ENCODE measurements at regions not wholly inside any gene's neighbourhood (a gene's known extent, or its start where the extent isn't known, plus 50 kb on each side); places are given as distances from the start of the nearest gene placed in this dataset.

DNA sequence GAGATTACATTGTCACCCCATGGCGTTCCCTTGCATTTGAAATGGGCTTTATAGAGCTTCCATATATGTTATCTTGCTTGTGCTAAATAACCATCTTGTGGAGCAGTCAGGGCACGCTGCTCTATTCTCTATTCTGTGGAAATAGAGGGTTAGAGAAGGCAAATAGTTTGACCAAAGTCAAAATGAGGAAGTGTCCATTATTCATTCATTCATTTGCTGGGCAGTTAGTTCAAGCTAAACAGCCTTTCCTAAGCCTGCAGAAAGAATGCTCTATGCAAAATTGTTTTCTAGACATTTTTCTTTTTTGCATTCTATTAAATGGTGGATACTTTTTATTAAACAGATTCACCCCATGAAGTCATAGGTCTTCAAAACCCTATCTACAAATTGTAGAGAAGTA is 67.8 kb upstream of the ELAC2 start:
- no peaks in the 10 kb centered on the region for H3K9me3 Mint-ChIP-seq
- no peaks in the 10 kb centered on the region for H3K4me1 Mint-ChIP-seq
- no peak overlapping the region for H3K4me3 Mint-ChIP-seq
- H3K4me1 ChIP-seq (ENCODE audit: control insufficient read depth, insufficient read depth, low read length): no peaks in the 10 kb centered on the region
- DNase-seq: no peak
- H3K36me3 Mint-ChIP-seq (ENCODE audit: low read depth): no peaks in the 10 kb centered on the region
- TF ChIP-seq, protein P1, sequence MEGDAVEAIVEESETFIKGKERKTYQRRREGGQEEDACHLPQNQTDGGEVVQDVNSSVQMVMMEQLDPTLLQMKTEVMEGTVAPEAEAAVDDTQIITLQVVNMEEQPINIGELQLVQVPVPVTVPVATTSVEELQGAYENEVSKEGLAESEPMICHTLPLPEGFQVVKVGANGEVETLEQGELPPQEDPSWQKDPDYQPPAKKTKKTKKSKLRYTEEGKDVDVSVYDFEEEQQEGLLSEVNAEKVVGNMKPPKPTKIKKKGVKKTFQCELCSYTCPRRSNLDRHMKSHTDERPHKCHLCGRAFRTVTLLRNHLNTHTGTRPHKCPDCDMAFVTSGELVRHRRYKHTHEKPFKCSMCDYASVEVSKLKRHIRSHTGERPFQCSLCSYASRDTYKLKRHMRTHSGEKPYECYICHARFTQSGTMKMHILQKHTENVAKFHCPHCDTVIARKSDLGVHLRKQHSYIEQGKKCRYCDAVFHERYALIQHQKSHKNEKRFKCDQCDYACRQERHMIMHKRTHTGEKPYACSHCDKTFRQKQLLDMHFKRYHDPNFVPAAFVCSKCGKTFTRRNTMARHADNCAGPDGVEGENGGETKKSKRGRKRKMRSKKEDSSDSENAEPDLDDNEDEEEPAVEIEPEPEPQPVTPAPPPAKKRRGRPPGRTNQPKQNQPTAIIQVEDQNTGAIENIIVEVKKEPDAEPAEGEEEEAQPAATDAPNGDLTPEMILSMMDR (conservative IDR thresholded peaks at IDR 0.05): no peak
- H3K27ac ChIP-seq (ENCODE audit: low read depth, low read length): no peak overlapping the region
- no peak overlapping the region for H3K27ac Mint-ChIP-seq
- H3K27me3 ChIP-seq (ENCODE audit: control insufficient read depth, insufficient read depth, low read length, poor library complexity, severe bottlenecking): peaks cover 4% of the 10 kb centered on the region
- no peak overlapping the region for H3K4me3 ChIP-seq (ENCODE audit: low read length)
- no peaks in the 10 kb centered on the region for H3K9me3 ChIP-seq (ENCODE audit: control insufficient read depth, low read length)
- 65 to 80% methylated on average over 2 of the region's 2 CpGs for WGBS, 2 experiments (ENCODE audit: insufficient coverage in 1 of 2, insufficient read length in 1 of 2)
- H3K9ac ChIP-seq (ENCODE audit: extremely low read depth, low read length, poor library complexity, severe bottlenecking): no peak overlapping the region
- peaks cover 1% of the 10 kb centered on the region for H3K27me3 Mint-ChIP-seq (ENCODE audit: insufficient read depth)
- H3K36me3 ChIP-seq (ENCODE audit: control insufficient read depth, insufficient read depth, low read length): no peaks in the 10 kb centered on the region

DNA sequence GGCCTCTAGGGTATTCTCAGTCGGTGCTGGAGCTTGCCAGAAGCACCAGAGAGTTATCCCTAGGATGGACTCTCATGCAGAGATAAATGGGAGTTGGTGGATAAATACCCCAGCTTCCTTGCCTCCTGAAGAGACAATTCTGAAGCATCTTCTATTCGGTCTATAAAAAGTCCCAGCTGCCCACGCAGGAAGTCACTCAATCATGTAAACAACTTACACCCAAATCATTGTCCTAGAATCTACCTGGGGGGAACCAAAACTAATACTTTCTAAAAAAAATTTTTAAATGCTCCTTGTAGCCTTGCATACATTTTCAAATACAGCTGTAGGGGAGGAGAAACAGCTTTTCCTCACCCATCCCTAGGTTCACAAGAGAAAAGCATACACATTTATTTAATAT is 66.6 kb upstream of the ELAC2 start:
- Histone ChIP-seq H3K4me3 (ENCODE audit: low read length) (no peak overlapping the region), H3K27ac (ENCODE audit: low read depth, low read length) (no peak overlapping the region), H3K4me1 (ENCODE audit: control insufficient read depth, insufficient read depth, low read length) (no peaks in the 10 kb centered on the region), H3K9ac (ENCODE audit: extremely low read depth, low read length, poor library complexity, severe bottlenecking) (no peak overlapping the region), H3K27me3 (ENCODE audit: control insufficient read depth, insufficient read depth, low read length, poor library complexity, severe bottlenecking) (peaks cover 4% of the 10 kb centered on the region), H3K9me3 (ENCODE audit: control insufficient read depth, low read length) (no peaks in the 10 kb centered on the region), H3K36me3 (ENCODE audit: control insufficient read depth, insufficient read depth, low read length) (no peaks in the 10 kb centered on the region)
- Mint-ChIP-seq H3K4me1 (no peaks in the 10 kb centered on the region), H3K4me3 (no peak overlapping the region), H3K9me3 (no peaks in the 10 kb centered on the region), H3K36me3 (ENCODE audit: low read depth) (no peaks in the 10 kb centered on the region), H3K27me3 (ENCODE audit: insufficient read depth) (peaks cover 1% of the 10 kb centered on the region), H3K27ac (no peak overlapping the region)
- 84 to 100% methylated on average over 1 to 3 of the region's 3 CpGs for WGBS, 2 experiments (ENCODE audit: insufficient coverage in 1 of 2, insufficient read length in 1 of 2)
- no peak for DNase-seq
- TF ChIP-seq, protein P1 (conservative IDR thresholded peaks at IDR 0.05): no peak

DNA sequence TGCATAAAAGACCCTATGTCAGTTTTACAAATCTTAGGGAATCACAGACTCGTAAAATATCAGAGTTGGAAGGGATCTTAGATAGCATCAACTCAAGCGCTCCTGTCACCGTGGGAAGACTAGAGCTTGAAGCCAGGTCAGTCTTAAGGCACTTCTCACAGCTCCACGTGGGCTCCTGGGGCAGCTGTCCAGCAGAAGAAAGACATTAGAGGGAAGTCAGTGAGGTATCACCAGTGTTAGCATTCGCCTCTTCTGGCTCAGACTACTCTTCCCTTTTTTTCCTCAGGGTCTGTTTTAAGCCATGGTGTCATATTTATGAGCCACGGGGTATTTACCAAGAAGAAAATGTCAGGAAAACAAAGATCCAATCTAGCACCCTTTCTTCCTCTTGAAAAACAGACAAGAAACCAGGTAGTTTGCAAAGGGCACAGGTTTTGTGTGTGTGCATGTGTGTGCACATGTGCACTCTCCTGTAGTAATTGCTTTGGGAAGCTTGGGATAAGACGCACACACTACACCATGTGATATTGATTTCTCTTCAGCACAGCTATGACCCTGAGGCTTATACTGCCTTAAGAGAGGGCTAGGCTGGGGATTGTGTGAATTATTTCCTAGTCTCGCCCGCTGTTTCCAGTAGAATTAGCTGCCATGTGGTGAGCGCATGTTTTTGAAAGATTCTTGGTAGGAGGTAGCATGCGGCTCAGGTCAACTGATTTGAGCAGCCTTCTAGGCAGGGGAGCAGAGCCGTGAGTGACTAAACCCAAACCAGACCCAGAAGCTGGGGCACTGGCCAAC is 61.0 kb upstream of the ELAC2 start:
- H3K4me1 ChIP-seq (ENCODE audit: control insufficient read depth, insufficient read depth, low read length): no peaks in the 10 kb centered on the region
- Mint-ChIP-seq H3K4me1 (no peaks in the 10 kb centered on the region), H3K27me3 (ENCODE audit: insufficient read depth) (peaks cover 1% of the 10 kb centered on the region), H3K9me3 (no peaks in the 10 kb centered on the region), H3K4me3 (no peak overlapping the region), H3K27ac (no peak overlapping the region), H3K36me3 (ENCODE audit: low read depth) (no peaks in the 10 kb centered on the region)
- no peaks in the 10 kb centered on the region for H3K9me3 ChIP-seq (ENCODE audit: control insufficient read depth, low read length)
- H3K36me3 ChIP-seq (ENCODE audit: control insufficient read depth, insufficient read depth, low read length): no peaks in the 10 kb centered on the region
- no peak overlapping the region for H3K9ac ChIP-seq (ENCODE audit: extremely low read depth, low read length, poor library complexity, severe bottlenecking)
- no peak for DNase-seq
- no peaks in the 10 kb centered on the region for H3K27me3 ChIP-seq (ENCODE audit: control insufficient read depth, insufficient read depth, low read length, poor library complexity, severe bottlenecking)
- no peak overlapping the region for H3K27ac ChIP-seq (ENCODE audit: low read depth, low read length)
- WGBS, 2 experiments (ENCODE audit: insufficient coverage in 1 of 2, insufficient read length in 1 of 2): 86 to 88% methylated on average over 12 of the region's 12 CpGs
- no peak overlapping the region for H3K4me3 ChIP-seq (ENCODE audit: low read length)
- TF ChIP-seq, protein P1 (conservative IDR thresholded peaks at IDR 0.05): no peak
